ENCODE measurements at regions not wholly inside any gene's neighbourhood (a gene's known extent, or its start where the extent isn't known, plus 50 kb on each side); places are given as distances from the start of the nearest gene placed in this dataset.
"Not testable (repeated sequence)": the region's sequence is repeated elsewhere in the genome, so short reads cannot be mapped to it uniquely, and the experiment has no call there.

GRCh38 chr6:99712519-99712918 lies 105.9 kb downstream of the PRDM13 start:
- DNase-seq = no peak
- TF ChIP-seq, protein P1, sequence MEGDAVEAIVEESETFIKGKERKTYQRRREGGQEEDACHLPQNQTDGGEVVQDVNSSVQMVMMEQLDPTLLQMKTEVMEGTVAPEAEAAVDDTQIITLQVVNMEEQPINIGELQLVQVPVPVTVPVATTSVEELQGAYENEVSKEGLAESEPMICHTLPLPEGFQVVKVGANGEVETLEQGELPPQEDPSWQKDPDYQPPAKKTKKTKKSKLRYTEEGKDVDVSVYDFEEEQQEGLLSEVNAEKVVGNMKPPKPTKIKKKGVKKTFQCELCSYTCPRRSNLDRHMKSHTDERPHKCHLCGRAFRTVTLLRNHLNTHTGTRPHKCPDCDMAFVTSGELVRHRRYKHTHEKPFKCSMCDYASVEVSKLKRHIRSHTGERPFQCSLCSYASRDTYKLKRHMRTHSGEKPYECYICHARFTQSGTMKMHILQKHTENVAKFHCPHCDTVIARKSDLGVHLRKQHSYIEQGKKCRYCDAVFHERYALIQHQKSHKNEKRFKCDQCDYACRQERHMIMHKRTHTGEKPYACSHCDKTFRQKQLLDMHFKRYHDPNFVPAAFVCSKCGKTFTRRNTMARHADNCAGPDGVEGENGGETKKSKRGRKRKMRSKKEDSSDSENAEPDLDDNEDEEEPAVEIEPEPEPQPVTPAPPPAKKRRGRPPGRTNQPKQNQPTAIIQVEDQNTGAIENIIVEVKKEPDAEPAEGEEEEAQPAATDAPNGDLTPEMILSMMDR (IDR thresholded peaks at IDR 0.05) = no peak
- no peak overlapping the region for H3K27ac ChIP-seq
- no peaks in the 10 kb centered on the region for H3K36me3 ChIP-seq
- intact Hi-C loops (cut with DNase I; ENCODE audit: low total_unique reads) = no loop called here
- H3K9me3 ChIP-seq = peaks cover 0 to 2% (median 0%) of the 10 kb centered on the region in 3 donors
- no peaks in the 10 kb centered on the region for H3K4me1 ChIP-seq
- no peak overlapping the region for H3K4me3 ChIP-seq
- no peaks in the 10 kb centered on the region for H3K27me3 ChIP-seq

DNA sequence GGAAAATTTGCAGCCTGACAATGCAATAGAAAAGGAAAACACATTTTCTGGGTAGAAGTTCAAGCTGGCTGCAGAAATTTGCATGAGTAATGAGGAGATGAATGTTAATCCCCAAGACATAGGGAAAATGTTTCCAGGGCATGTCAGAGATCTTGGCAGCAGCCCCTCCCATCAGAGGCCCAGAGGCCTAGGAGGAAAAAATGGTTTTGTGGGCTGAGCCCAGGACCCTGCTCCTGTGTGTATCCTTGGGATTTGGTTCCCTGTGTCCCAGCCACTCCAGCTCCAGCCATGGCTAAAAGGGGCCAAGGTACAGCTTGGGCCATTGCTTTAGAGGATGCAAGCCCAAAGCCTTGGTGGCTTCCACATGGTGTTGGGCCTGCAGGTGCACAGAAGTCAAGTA lies 115.4 kb downstream of the PRDM13 start:
- H3K9me3 ChIP-seq; H3K4me3 ChIP-seq; H3K27me3 ChIP-seq; DNase-seq; H3K27ac ChIP-seq; H3K4me1 ChIP-seq; intact Hi-C loops (cut with DNase I; ENCODE audit: low total_unique reads); H3K36me3 ChIP-seq: not testable (repeated sequence)

DNA sequence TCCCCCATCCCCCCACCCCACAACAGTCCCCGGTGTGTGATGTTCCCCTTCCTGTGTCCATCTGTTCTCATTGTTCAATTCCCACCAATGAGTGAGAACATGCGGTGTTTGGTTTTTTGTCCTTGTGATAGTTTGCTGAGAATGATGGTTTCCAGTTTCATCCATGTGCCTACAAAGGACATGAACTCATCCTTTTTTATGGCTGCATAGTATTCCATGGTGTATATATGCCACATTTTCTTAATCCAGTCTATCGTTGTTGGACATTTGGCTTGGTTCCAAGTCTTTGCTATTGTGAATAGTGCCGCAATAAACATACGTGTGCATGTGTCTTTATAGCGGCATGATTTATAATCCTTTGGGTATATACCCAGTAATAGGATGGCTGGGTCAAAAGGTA lies 123.6 kb downstream of the PRDM13 start:
- H3K27me3 ChIP-seq; intact Hi-C loops (cut with DNase I; ENCODE audit: low total_unique reads); H3K4me1 ChIP-seq; H3K4me3 ChIP-seq; H3K36me3 ChIP-seq; H3K27ac ChIP-seq; DNase-seq; H3K9me3 ChIP-seq: not testable (repeated sequence)

- Histone ChIP-seq H3K4me1 (no peaks in the 10 kb centered on the region), H3K4me3 (no peak overlapping the region), H3K9me3 (no peaks in the 10 kb centered on the region), H3K36me3 (no peaks in the 10 kb centered on the region), H3K27me3 (peaks cover 0 to 7% of the 10 kb centered on the region in 2 donors), H3K27ac (no peak overlapping the region)
- TF ChIP-seq, protein P1 (IDR thresholded peaks at IDR 0.05) = no peak
- DNase-seq = no peak
- intact Hi-C loops (cut with DNase I; ENCODE audit: low total_unique reads) = no loop called here
Measured at GRCh38 chr6:99736302-99736701, 129.7 kb downstream of the PRDM13 start.

GRCh38 chr6:99739526-99739925 lies 132.9 kb downstream of the PRDM13 start:
- DNase-seq = no peak
- Histone ChIP-seq H3K27me3 (peaks cover 0 to 11% of the 10 kb centered on the region in 2 donors), H3K36me3 (no peaks in the 10 kb centered on the region), H3K9me3 (no peaks in the 10 kb centered on the region), H3K4me1 (no peaks in the 10 kb centered on the region), H3K4me3 (no peak overlapping the region), H3K27ac (no peak overlapping the region)
- TF ChIP-seq, protein P1 (IDR thresholded peaks at IDR 0.05) = no peak
- intact Hi-C loops (cut with DNase I; ENCODE audit: low total_unique reads) = no loop called here

DNA sequence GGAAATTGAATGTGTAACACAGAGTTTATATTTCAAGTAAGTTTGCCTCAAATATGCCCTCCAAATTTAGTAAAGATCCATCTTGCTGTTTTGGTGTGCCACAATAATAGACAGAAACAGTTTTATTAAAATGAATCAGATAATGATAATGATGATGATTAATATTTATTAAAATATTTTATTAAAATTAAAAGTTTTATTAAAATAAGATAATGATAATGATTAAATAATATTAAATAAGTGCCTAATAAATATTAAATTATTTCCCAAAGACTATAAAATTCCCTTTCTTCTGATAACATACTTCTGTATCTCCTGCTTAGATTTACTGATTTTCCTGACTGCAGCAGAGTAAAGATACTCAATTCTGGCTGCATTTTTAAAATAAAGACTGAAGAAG lies 134.5 kb downstream of the PRDM13 start:
- TF ChIP-seq, protein P1 (IDR thresholded peaks at IDR 0.05) = no peak
- Histone ChIP-seq H3K27me3 (peaks cover 0 to 11% of the 10 kb centered on the region in 2 donors), H3K36me3 (no peaks in the 10 kb centered on the region), H3K4me3 (no peak overlapping the region), H3K27ac (no peak overlapping the region), H3K9me3 (no peaks in the 10 kb centered on the region), H3K4me1 (no peaks in the 10 kb centered on the region)
- intact Hi-C loops (cut with DNase I; ENCODE audit: low total_unique reads) = loop anchor here (10.0 kb wide), 1 partner anchor 276 kb away; no protein-coding TSS in a partner anchor
- no peak for DNase-seq

GRCh38 chr6:99743647-99744046 lies 137.0 kb downstream of the PRDM13 start:
- H3K4me3 ChIP-seq = no peak overlapping the region
- H3K36me3 ChIP-seq = no peaks in the 10 kb centered on the region
- H3K27me3 ChIP-seq = peaks cover 0 to 15% of the 10 kb centered on the region in 2 donors
- intact Hi-C loops (cut with DNase I; ENCODE audit: low total_unique reads) = loop anchor here (10.0 kb wide), 1 partner anchor 279 kb away; no protein-coding TSS in a partner anchor
- TF ChIP-seq, protein P1 (IDR thresholded peaks at IDR 0.05) = no peak
- no peaks in the 10 kb centered on the region for H3K9me3 ChIP-seq
- no peak overlapping the region for H3K27ac ChIP-seq
- no peaks in the 10 kb centered on the region for H3K4me1 ChIP-seq
- DNase-seq = no peak

Data from tibial artery (tissue), 4 donors.